ENCODE measurements at regions not wholly inside any gene's neighbourhood (a gene's known extent, or its start where the extent isn't known, plus 50 kb on each side); places are given as distances from the start of the nearest gene placed in this dataset.
"Not testable (repeated sequence)": the region's sequence is repeated elsewhere in the genome, so short reads cannot be mapped to it uniquely, and the experiment has no call there.

DNA sequence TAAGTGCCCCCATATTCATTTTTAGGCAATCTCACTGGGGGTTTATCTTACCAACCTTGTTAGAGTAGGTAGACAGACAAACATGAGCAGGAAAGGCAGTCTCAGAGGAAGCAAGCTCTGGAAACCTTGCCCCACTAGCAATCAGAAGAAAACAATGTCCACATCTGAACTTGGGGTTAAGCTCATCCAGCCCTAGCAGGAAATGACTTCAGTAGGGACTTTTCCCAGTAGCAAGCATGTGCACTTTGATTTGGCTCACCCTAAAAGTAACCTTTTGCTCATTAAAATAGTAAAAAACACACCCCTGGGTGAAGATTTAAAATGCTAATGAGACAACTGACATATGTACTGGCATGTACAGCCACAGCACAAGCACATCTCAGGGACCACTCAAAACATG is 175.5 kb downstream of the AKAIN1 start:
- DNase-seq = no peak

DNA sequence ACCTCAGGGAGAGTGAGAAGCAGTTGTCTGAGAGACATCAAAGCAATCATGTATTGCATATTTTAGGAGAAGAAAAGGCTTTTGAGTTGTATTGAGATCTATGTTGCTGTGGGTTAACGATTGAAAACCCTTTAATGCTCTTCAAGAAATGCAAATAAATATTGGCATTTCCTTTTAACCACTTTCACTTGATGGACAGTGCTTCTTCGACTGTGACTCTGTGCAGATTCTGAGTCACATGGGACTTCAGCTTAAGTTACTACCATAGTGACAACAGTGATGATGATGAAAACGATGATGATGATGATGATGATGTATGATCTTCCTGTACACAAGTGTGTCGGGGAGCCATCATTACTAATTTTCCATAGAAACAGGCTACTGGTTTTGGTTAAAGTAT is 181.8 kb downstream of the AKAIN1 start:
- no peak for DNase-seq

DNA sequence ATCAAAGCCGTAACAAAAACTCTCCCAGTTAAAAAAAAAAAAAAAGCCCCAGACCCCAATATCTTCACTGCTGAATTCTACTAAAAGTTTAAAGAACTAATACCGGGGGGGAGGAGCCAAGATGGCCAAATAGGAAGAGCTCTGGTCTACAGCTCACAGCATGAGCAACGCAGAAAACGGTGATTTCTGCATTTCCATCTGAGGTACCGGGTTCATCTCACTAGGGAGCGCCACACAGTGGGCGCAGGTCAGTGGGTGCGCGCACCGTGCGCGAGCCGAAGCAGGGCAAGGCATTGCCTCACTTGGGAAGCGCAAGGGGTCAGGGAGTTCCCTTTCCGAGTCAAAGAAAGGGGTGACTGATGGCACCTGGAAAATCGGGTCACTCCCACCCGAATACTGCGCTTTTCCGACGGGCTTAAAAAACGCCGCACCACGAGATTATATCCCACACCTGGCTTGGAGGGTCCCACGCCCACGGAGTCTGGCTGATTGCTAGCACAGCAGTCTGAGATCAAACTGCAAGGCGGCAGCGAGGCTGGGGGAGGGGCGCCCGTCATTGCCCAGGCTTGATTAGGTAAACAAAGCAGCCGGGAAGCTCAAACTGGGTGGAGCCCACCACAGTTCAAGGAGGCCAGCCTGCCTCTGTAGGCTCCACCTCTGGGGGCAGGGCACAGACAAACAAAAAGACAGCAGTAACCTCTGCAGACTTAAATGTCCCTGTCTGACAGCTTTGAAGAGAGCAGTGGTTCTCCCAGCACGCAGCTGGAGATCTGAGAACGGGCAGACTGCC is 192.8 kb downstream of the AKAIN1 start:
- DNase-seq = not testable (repeated sequence)

DNA sequence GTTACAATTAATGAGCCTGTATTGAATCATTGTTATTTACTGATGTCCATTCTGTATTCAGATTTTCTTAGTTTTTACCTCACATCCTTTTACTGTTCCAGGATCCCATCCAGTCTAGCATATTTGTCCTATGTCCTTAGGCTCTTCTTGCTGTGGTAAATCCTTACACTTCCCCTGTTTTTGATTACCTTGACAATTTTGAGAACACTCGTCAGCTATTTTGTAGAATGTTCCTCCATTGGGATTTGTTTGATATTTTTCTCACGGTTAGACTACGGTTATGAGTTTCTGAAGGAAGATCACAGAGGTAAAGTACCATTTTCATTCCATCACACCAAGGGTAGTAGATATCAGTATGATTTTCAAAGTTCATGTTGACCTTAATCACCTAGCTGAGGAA is 202.3 kb downstream of the AKAIN1 start:
- no peak for DNase-seq

DNA sequence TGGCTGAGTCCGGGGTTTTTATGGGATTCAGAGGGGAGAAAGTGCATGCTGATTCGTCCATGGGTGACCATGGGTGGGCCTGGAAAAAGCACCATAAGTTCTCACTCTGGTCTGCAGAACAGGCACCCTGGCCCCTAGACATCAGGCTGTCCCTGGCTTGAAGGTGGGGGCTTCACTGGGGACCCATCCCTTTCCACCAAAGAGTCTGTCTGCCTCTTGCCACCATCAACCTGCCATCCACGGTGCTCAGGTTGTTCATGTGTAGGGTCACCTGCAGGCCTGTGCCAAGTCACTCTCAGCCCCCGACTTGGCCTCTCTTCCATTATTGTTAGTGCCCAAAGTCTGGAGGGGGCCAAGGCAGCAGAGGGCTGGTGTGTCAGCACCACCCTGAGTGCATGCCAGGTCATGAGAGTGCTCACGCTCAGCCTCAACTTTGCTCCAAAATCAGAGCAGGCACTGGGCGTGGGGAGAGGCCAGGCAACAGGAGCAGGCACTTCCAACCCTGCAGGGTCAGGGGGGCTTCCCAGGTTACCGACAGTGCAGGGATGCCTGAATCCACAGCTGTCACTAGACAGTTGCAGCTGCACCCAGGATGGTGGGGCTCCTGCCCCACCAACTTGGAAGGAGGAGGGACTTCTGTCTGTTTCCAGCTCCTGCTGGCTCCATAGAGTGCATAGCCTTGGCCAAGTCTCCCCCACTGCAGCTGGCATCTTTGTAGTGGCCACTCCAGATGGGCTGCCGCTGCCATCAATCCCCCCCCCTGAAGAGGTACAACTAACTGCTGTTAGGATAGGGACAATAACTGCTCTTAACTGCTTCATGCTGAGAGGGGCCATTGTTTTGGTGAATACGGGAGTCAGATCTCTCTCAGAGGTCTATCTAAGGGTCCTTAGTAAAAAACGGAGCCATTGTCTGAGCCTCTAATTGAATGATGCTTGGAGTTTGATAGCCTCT is 209.3 kb downstream of the AKAIN1 start:
- DNase-seq = no peak

DNA sequence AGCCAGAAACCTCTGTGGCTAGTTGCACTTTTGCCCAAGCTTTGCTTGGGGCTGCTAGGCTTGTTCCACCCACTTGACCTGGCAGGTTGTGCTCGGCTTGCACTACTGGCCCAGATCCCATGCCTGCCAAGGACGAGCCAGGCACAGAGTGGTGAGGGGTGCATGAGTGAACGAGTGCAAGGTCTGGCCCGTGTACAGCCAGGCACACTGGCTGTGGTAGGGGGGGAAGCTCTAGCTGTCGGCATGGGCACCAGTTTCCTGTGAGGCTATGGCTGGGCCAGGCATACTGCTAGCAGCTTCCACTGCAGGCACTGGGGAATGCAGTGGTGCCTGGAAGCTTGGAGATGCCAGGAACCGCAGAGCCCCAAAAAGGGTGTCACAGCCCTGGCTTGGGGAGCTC is 210.4 kb downstream of the AKAIN1 start:
- no peak for DNase-seq

DNA sequence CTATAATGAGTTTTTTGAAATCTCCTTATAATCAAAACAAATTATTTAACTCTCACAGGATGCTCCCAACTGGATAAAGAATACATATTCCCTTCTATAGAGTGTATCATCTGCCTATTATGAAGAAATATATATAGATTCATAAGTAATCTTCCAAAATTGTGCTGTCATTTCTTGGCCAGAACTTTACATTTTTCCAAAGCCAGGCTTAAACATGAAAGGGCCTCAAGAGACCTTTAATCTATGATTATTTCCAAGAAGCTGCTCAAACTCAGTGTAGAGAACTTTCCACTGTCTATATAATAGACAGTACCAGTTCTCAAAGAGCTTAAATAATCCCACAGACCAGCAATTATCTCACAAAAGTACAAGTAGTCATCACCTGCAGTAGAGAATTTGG is 211.0 kb downstream of the AKAIN1 start:
- DNase-seq = no peak

DNA sequence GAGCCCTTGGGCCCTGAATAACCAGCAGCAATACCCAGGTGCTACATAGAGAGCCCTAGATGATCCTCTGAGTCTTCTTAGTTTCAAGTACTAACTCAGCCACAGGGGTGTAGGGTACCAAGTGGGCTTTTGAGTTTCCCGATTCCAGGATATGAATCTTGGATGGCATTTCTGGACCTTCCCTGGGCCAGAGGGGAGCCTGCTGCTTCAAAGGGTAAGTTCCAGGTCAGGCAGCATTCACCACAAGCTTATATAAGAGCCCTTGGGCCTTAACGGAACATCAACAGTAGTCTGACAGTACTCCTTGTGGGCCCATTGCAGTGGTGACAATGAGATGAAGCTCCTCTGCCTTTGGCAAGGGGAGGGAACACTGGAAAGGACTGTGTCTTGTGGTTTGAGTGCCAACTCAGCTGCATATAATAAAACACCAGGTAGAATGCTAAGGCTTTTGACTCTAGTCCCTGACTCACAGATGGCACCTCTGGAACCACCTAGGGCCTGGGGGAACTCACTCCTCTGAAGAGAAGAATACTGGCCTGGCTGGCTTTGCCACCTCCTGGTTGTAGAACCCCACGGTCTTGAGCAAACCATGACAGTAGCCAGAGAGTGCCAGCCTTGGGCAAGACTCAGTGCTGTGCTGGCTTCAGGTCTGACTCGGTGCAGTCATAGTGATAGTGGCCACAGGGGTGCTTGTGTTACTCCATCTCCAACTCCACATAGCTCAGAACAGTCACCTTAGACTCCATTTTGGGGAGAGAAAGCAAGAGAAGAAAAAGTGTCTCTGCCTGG is 235.7 kb downstream of the AKAIN1 start:
- no peak for DNase-seq

DNA sequence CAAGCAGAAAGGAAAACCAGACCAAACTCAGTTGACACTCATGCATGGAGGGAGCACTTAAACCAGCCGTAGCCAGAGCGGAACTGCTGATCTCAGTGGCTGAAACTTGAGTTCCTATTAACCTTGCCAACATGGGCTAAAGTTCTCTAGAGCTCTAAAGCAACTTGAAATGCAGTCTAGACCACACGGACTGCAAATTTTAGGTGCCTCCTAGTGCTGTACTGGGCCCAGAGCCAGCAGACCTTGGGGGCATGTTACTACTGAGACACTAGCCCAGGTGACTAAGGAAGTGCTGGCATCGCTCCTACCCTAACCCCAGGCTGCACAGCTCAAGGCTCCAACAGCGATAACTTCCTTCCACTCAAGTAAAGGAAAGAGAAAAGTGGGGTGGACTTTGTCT is 236.5 kb downstream of the AKAIN1 start:
- DNase-seq = no peak

DNA sequence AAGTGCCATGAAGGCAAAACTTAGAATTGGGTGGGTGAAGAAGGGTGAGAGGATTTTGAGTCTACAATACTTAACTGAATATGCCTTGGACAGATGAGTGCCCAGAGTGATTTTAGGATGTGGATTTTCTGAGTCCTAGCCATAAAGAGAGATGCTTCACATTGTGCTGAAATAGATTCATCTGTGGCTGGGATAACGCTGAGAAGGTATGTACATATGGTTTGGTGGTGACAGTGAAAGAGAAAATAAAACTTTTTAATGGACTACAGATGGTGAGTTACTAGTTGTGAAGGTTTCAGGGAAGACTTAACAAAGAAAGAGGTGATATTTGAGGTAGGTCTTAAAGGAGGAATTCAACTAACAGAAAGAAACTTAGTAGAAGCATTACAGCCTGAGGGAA is 265.8 kb downstream of the AKAIN1 start:
- DNase-seq = no peak

DNA sequence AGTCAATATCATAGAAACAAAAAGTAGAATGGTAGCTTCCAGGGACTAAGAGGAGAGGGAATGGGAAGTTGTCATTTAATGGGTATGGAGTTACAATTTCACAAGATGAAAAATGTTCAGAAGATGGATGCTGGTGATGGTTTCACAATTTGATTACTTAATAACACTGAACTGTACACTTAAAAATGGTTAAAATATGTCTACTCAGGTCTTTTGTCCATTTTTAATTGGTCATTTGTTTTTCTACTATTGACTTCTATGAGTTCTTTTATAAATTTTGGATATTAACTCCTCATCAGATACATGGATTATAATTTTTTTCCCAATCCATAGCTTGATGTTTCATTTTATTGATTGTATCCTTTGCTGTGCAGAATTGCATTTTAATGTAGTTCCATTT is 275.5 kb downstream of the AKAIN1 start:
- no peak for DNase-seq

DNA sequence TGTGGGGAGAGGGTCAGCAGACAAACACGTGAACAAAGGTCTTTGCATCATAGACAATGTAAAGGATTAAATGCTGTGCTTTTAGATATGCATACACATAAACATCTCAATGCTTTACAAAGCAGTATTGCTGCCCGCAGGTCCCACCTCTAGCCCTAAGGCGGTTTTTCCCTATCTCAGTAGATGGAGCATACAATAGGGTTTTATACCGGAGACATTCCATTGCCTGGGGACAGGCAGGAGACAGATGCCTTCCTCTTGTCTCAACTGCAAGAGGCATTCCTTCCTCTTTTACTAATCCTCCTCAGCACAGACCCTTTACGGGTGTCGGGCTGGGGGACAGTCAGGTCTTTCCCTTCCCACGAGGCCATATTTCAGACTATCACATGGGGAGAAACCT is 279.5 kb downstream of the AKAIN1 start:
- not testable (repeated sequence) for DNase-seq

DNA sequence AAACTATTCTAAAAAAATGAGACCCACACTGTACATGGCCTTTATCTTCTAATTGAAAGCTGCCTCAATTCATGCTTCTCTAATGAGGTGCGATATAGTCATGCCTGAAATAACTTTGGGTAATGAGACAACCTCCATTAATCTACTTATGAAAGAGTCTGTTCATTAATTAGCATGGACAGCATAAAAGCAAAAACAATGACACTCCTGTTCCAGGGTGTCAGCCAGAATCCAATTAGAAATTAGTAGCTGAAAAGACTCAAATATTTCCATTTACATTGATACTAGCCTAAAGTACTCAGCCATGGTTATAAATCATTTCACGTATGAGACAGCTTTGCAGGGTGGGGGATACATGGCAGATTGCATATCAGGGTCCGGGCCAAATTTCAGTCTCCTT is 288.7 kb downstream of the AKAIN1 start:
- DNase-seq = no peak

DNA sequence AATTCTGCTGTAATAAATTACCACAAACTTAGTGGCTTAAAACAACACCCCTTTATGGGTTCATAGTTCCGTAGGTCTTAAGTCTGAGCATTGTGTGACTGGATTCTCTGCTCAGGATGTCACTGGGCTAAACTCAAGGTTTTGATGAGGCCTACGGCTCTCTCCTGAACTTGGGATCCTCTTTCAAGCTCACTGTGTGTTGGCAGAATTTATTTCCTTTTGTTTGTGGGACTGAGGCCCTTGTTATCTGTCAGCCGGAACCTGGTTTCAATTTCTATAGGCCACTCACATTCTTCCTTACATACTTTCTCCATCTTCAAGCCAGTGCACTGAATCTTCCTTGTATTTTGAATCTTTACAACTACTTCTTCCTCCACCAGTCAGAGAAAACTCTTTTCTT is 290.2 kb downstream of the AKAIN1 start:
- no peak for DNase-seq

DNA sequence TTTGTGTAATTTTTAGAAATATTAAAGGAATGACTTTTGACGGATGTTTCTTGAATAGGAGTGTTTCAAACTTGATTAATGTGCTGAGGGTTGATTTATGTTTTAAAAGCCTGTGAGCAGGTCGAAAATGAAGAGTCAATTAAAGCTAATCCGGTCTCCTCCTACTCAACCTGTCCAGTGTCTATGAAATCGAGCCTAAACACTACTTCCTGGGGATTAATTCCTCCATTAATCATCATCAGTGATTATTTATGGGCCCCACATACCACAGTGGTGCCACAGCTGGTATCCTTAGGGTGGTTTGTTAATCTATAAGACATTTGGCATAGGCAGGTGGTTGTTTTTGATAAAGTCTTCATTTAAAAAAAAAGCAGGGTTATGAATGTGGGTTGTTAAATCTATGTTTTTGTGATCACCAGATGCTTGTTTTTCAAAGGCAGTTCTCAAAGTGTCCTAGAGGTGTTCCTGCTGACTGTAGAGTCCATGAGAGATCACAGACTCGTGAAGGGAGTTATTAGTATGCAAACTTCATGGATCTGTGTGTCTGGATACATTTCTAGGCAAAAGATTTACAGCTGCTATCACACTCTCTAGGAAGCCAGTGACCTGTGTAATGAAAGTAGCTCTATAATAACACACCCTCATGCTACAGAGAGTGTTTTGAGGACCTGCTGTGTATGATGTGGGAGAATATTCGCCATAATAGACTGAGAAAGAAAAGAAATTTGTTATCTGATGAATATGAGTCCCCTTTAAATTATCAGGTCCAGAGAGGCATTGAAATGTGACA is 308.6 kb downstream of the AKAIN1 start:
- no peak for DNase-seq

DNA sequence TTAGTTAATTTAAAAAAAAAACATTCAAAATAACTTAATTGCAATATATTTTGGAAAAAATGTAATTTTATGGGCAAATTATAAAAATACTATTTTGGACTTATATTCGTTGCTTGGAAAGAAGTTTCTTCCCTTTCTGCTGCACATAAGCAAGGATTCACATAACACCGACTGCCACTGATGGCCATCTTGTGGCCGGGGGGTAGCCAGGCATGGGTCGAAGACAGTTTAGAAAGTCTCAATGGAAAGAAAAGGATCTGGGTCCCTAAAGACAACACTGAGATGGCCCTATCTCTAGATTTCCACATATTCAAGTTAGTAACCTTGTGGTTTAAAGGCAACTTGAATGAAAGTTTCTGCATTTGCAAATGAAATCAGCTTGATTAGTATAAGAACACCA is 318.6 kb downstream of the AKAIN1 start:
- no peak for DNase-seq

DNA sequence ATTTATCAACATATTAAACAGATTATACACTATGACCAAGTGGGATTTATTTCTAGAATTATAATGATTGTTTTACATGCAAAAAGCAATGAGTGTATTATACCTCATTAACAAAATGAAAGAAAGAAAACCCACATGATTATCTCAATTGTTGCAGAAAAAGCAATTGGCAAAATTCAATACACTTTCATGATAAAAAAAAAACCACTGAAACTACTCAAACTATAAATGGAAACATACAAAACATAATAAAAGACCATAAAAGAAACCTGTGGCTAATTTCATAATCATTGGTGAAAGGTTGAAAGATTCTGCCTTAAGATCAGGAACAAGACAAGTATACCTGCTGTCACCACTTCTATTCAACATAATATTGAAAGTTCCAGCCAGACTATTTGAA is 325.9 kb downstream of the AKAIN1 start:
- DNase-seq = no peak

DNA sequence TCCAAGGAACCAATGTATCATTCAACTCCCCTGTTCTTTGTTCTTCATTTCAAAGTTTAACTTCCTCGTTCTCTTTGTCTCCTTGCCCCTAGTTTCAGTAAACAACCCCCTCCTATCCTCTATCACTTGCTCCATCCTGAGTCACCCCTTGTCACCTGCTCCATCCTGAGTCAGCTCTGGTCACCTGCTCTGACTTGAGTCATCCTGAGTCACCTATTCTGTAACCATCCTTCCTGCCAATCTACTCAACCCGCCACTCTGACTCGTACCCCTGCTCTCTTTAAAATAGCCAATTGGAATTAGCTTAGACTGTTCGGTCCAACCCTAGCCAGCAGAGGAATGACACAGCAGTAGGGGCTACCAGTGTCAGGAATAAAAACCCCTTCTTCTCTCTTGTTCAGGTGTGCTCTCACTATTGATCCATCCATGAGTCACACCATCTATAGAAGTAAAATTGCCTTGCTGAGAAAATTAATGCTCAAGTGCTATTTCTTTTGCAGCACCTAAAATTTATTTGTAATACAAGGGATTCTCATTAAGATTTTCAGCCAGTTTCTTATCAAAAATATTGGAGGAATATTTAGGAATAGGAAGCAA is 326.8 kb downstream of the AKAIN1 start:
- DNase-seq = no peak

DNA sequence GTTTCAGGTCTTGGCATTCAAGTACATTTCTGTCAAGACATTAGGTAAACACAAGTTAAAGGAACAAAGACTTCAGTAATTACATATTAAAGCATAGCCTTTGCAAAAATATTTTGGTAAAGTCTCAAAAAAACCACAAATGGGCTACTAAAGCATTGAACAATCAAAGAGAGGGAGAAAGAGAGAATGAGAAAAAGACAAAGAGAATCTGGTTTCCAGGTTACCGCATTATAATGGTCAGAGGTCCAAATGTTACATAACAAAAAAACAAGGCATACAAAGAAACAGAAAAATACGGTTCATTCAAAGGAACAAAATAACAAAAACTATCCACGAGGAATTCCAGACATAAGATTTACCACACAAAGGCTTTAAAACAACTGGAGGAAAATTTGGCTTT is 327.9 kb downstream of the AKAIN1 start:
- no peak for DNase-seq

DNA sequence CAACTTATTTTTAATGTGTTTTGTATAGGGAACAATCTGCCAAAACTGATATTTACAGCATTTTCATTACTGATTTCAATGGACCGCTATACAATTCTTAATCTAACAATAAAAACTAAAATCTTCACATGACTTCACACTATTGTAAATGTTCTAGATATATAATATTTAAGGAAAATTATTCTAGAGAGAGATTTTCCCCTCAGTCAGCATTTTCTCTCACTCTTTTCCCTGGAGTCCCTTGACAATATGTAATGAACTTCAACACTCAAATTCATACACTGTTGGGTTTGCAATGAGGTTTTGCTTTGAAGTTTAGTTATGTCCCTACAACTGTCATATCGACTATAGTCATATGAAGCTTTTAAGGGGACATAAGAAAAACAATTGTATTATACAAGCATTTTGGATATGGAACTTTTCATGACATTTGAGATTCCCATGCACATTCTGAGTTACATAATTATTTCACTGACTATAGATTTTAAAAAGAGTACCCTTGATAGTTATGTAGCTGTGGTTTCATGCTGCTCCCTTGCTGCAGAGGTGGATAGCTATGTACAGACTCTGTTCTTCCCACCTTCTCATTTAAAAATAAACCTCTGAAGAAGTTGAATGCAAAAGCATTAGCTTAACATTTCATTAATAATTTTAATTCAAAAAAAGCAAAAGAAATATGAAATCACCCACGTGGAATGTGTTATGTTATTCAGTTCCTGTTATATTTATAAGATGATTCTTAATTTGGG is 338.5 kb downstream of the AKAIN1 start:
- DNase-seq = no peak

DNA sequence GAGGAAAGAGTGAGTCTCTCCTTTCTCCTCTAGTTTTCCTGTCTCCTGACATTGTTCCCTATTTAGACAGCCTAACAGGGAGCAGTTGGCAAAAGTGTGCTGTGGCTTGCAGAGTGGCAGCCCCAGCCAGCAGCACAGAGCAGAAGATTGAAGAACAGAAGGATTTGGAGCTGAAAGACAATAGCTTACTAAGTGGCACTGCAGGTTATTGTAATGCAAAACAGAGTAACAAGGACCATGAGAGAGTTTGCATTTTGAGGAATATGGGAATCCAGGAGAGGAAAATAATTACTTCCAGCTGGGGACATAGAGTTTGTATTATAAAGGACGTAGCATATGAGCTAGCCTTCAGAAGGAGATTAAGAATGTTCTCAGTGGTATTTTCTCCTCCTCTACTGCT is 342.4 kb downstream of the AKAIN1 start:
- no peak for DNase-seq

Measured in suppressor macrophage (primary cell).